SU-DHL-6 (cell line): ENCODE measurements at regions not wholly inside any gene's neighbourhood (a gene's known extent, or its start where the extent isn't known, plus 50 kb on each side); places are given as distances from the start of the nearest gene placed in this dataset.

Experiments
- CTCF ChIP-seq: fragments of 200-600 bp; sonication (generic); IDR thresholded peaks from one replicate; pipeline ENCODE4 v1.5.1; 2017; ENCODE audit warnings: antibody characterized with exemption, mild to moderate bottlenecking, low read length, moderate library complexity; ENCODE audit not compliant: insufficient read depth, poor library complexity, severe bottlenecking
- EZH2phosphoT487 ChIP-seq: fragments of 200-600 bp; sonication (generic), shearing (Covaris generic); conservative IDR thresholded peaks from 2 replicates; pipeline ENCODE4 v1.6.1; 2018; ENCODE audit warnings: mild to moderate bottlenecking, antibody characterized with exemption, low read length, moderate library complexity, mixed read lengths

GRCh38 chrX:96425200-96425599 lies 259.4 kb upstream of the DIAPH2 start:
- TF ChIP-seq CTCF (no peak), EZH2phosphoT487 (no peak)
